ENCODE measurements at regions not wholly inside any gene's neighbourhood (a gene's known extent, or its start where the extent isn't known, plus 50 kb on each side); places are given as distances from the start of the nearest gene placed in this dataset.

DNA sequence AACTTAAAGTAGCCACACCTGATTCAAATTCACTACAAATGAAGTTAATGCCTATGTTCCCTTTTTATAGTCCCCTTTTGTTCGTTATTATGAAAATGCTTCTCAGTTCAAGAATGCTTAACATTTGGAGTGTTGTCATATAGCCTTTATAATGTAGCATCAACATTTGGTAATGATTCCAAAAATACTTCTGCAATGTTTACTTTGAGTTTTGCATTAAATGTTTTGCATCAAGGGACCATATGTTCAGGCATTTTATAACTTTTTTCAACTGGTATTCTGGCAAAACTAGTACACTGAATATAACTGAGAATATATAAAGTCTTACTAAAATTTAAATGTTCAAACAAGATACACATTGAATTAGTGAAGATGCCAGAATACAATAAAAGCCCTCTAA, 209.6 kb upstream of the SLC16A7 start:
- Histone ChIP-seq H3K36me3 (no peaks in the 10 kb centered on the region), H3K27me3 (no peaks in the 10 kb centered on the region), H3K27ac (no peak overlapping the region), H3K4me3 (no peak overlapping the region), H3K9me3 (no peaks in the 10 kb centered on the region), H3K4me1 (no peaks in the 10 kb centered on the region)
- no peak for DNase-seq
- TF ChIP-seq POLR2A (IDR thresholded peaks at IDR 0.05): no peak
- TF ChIP-seq, protein P1, sequence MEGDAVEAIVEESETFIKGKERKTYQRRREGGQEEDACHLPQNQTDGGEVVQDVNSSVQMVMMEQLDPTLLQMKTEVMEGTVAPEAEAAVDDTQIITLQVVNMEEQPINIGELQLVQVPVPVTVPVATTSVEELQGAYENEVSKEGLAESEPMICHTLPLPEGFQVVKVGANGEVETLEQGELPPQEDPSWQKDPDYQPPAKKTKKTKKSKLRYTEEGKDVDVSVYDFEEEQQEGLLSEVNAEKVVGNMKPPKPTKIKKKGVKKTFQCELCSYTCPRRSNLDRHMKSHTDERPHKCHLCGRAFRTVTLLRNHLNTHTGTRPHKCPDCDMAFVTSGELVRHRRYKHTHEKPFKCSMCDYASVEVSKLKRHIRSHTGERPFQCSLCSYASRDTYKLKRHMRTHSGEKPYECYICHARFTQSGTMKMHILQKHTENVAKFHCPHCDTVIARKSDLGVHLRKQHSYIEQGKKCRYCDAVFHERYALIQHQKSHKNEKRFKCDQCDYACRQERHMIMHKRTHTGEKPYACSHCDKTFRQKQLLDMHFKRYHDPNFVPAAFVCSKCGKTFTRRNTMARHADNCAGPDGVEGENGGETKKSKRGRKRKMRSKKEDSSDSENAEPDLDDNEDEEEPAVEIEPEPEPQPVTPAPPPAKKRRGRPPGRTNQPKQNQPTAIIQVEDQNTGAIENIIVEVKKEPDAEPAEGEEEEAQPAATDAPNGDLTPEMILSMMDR (IDR thresholded peaks at IDR 0.05): no peak

DNA sequence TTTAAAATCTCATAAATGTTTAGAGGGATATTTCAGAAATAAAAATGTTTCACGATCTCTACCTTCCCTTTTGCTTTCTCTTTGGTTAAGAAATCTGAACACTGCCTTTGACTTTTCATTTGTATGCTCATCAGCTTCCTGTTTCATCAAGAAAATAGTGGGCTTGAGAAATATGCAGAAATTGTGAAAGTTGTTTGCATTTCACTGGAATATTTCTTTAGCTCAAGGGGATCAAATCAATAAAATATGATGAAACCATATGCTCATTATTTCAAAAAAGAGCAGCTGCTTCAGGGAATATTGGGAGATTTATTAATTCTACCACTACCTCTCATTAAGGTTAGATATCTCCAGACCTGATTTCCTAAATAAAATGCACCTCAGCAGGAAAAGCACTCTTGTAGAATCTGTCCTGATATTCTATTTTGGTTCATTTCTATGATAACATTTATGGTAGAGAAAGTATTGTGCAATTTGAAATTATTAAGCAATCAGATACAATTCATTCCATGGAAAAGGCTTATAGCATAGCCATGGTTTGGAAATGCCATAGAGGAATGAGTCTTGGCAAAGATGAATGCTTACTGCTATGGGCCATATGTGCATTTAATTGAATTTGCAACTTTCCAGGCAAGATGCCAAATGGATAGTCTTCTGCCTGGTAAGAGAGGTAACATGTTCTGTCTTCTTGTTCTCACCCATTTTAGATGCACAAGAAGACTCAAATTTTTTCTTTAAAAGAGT, 212.6 kb upstream of the SLC16A7 start:
- TF ChIP-seq POLR2A (IDR thresholded peaks at IDR 0.05): no peak
- TF ChIP-seq, protein P1 (IDR thresholded peaks at IDR 0.05): no peak
- Histone ChIP-seq H3K27me3 (no peaks in the 10 kb centered on the region), H3K27ac (no peak overlapping the region), H3K36me3 (no peaks in the 10 kb centered on the region), H3K4me3 (no peak overlapping the region), H3K4me1 (no peaks in the 10 kb centered on the region), H3K9me3 (no peaks in the 10 kb centered on the region)
- no peak for DNase-seq

DNA sequence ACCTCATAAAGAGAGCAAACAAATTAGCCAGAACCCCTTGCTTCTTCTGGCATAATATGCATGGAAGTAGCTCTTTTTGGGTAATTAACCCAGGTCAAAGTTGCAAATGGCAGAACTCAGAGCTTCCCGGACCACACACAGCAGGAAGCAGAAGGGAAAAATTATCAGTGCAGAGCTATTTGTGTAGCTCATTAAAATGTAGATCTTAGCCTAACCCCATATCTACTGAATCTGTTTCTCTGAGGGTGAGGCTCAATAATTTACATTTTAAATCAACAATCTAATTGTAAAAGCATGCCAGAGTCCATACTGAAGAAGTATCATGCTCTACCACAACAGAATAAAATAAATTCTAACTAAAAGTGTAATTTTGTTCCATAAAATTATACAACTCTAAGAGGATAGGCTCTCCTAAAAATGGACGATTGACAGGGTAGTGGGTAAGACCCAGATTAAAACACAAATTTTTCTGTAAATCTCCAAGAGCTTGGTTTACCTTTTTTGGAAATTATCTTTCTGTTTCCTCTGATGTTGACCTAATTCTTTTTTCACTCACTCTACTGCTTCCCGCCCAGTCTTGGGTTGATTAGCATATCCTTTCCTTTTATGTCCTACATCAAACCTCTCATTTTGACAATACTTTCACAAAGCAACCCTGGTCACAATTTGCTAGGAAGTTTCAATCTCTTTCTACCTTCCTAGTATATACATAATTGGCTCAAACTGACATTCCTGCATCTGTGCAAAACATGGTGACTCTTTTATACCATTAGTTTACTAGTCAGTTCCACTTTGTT, 213.3 kb upstream of the SLC16A7 start:
- H3K27me3 ChIP-seq: no peaks in the 10 kb centered on the region
- no peak overlapping the region for H3K4me3 ChIP-seq
- DNase-seq: no peak
- no peaks in the 10 kb centered on the region for H3K4me1 ChIP-seq
- no peaks in the 10 kb centered on the region for H3K9me3 ChIP-seq
- TF ChIP-seq, protein P1 (IDR thresholded peaks at IDR 0.05): no peak
- no peak for TF ChIP-seq POLR2A (IDR thresholded peaks at IDR 0.05)
- H3K27ac ChIP-seq: no peak overlapping the region
- no peaks in the 10 kb centered on the region for H3K36me3 ChIP-seq

DNA sequence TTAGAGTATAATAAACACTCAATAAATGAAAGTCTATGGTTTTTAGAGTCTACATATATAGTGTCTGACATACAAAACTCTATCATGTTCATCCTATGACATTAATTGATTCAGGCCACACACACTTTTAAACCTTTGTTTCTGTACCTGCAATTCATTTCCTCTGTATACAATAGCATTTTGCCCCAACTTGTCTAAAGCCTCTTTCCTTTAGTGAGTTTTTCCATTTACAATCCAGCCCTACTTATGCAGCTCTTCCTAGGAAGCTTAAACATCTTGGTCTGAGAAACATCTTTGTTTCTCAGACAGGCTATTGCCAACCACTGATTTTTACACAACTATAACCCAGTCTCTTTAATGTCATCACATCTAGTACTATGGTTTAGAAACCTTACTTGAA, 214.7 kb upstream of the SLC16A7 start:
- Histone ChIP-seq H3K9me3 (no peaks in the 10 kb centered on the region), H3K36me3 (no peaks in the 10 kb centered on the region), H3K27me3 (no peaks in the 10 kb centered on the region), H3K4me3 (no peak overlapping the region), H3K4me1 (no peaks in the 10 kb centered on the region), H3K27ac (no peak overlapping the region)
- no peak for TF ChIP-seq POLR2A (IDR thresholded peaks at IDR 0.05)
- TF ChIP-seq, protein P1 (IDR thresholded peaks at IDR 0.05): no peak
- no peak for DNase-seq

DNA sequence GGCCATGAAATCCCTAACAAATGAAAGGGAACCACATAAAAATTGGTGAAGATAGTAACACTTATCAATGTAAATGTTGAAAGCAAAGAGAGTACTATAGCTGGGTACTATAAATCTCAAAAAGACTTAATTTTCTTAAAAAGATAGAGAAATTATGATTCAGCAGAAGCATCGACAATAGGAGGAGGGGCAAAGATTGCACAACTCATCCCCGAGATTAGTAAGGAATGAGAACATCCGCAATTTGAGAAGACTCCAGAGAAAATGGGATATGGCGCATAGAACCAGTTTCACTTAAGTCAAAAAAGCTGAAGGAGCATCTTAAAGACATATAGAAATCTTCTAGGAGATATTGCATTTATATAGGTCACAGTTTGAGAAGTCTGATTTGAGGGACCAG, 220.2 kb upstream of the SLC16A7 start:
- Histone ChIP-seq H3K27ac (no peak overlapping the region), H3K9me3 (no peaks in the 10 kb centered on the region), H3K4me1 (no peaks in the 10 kb centered on the region), H3K27me3 (no peaks in the 10 kb centered on the region), H3K36me3 (no peaks in the 10 kb centered on the region), H3K4me3 (no peak overlapping the region)
- no peak for DNase-seq
- no peak for TF ChIP-seq POLR2A (IDR thresholded peaks at IDR 0.05)
- TF ChIP-seq, protein P1 (IDR thresholded peaks at IDR 0.05): no peak

Measured in Peyer's patch (tissue), 4 donors.